Activated CD4-positive, alpha-beta T cell treated with anti-CD3 and anti-CD28 coated beads, Interleukin-10, Interleukin-2, amounts not matched to agents 100 ng/mL and 50 ng/mL, durations not matched to agents 16 hours and 8 hours (primary cell): ENCODE measurements at regions not wholly inside any gene's neighbourhood (a gene's known extent, or its start where the extent isn't known, plus 50 kb on each side); places are given as distances from the start of the nearest gene placed in this dataset.

ENCODE experiments used
- DNase-seq: peaks from one replicate; pipeline ENCODE4 v3.0.0-alpha.2; 2020

- DNase-seq, result no peak
Measured at GRCh38 chr1:101317590-101317989, 80.8 kb downstream of the S1PR1 start.

DNA sequence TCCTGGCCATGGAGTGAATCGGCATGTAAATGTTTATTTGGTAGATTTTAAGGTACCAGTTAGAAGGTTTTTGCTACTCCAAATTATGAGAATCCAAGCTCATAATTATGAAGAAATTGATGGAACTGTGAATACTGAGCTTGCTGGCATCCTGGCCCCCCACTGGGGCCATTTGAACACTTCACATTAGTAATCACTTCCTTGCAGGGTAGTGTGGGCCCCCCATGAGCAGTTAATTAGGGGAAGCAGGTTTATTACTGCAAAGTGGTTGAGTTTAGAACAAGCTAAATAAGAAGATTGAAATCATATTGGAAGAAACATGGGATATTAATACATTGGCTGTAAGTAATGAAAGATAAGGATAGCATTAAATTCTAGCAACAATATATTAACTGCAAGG is 86.7 kb downstream of the S1PR1 start:
- no peak for DNase-seq

- no peak for DNase-seq
Measured at GRCh38 chr1:101325144-101325543, 88.3 kb downstream of the S1PR1 start.

- DNase-seq, result no peak
Measured at GRCh38 chr1:101330427-101331130, 93.8 kb downstream of the S1PR1 start.

- DNase-seq, result no peak
Measured at GRCh38 chr1:101331794-101332193, 95.0 kb downstream of the S1PR1 start.

DNA sequence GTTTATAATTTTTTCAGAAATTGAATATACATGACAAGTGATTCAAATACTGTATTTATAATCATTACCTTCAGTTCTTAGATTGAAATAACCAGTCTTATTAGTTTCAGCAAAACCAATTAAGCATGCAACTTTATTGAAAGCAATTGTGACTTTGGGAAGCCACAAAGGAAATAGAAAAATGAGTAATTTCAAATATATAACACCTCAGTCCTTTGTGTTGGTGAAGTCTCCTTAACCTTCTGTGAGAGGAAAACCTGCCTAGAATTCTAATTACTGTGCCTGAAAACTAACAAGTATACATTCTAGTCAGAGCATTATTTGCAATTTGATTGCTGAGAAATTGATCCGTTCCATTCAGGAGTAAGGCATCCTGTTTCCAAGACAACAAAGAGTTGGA is 95.8 kb downstream of the S1PR1 start:
- peak; percentile 11 for DNase-seq

- no peak for DNase-seq
Measured at GRCh38 chr1:101333186-101333585, 96.4 kb downstream of the S1PR1 start.

DNA sequence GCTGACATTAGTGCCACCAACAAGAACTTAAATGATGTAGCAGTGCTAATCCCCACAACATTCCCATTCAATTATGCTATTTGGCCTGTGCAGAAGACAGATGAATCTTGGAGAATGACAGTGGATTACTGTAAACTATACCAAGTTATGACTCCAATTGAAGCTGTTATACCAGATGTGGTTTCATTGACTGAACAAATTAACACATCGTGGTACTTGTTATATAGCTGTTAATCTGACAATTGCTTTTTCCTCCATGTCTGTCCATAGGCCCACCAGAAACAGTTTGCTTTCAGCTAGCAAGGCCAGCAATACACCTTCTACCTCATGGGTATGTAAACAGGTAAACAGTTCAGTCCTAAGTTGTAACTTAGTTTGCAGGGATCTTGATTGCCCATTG is 101.1 kb downstream of the S1PR1 start:
- no peak for DNase-seq

DNA sequence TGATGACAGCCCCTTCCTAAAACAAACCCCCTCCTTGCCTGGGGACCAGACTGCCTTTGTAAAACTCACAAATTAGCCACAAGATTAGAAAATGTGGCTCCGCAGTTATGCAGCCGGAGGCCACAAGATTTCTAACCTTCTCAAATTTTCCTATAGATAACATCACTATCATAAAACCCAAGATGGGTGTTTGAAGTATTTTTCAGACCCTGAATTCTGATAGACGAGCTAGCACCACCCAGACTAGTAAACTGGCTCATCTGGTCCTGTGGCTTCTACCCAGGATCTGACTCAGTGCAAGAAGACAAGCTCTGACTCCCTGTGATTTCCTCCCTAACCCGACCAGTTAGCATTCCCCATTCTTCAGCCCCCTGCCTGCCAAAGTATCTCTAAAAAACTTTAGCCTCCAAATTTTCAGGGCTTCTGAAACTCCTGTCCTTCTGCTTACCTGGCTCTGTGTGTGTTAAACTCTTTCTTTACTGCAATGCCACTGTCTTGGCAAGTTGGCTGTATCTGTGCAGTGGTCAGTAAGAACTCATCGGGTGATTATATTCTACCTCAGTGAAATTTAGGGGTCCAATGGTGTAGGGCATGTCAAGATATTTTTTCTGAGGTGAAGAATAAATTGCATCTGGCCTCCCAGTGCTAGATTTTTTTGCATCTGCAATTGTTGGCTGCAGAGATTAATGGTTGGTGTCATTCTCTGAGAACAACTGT is 102.1 kb downstream of the S1PR1 start:
- DNase-seq, result peak; percentile 53

DNA sequence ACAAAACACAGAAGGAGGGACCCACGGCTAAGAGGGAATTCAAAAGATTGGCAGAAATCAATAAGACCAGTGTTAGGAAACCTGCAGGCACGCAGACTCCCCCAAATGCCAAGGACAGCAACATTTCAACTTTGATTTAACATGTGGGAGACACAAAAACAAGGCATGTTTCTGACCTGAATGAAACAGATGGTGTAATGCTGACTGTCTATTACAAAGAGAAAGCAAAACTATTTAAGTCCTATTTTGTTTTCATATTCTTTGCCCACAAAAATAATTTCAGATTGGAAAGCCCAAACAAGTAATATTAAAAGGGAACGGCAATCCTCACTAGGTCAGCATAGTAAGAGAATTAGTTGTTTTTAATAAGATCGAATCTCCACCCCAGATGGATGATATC is 107.9 kb downstream of the S1PR1 start:
- no peak for DNase-seq

GRCh38 chr1:101346419-101346818 is 109.6 kb downstream of the S1PR1 start:
- no peak for DNase-seq

- no peak for DNase-seq
Measured at GRCh38 chr1:101356013-101356412, 119.2 kb downstream of the S1PR1 start.

- DNase-seq, result no peak
Measured at GRCh38 chr1:101356604-101357443, 120.0 kb downstream of the S1PR1 start.

DNA sequence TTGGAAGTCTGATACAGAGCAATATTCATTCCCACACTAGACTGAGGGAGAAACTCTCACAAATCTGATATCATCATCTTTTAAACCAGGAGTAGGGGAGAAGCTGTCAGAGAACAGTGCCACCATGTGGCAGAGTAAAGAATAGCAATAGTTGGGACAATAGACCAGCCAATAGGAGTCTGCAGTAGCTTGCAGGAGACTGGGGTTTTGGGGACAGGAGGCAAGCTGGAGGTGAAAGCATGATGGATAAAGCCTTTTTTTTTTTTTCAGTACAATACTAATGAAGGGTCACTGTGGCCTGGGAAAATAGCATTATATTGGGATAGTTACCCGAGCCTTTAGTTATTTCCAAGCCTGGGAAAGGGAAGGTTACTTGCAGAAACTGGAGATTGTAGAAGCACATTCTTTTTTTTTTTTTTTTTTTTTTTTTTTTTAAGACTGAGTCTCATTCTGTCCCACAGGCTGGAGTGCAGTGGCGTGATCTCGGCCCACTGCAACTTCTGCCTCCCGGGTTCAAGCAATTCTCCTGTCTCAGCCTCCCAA is 120.7 kb downstream of the S1PR1 start:
- DNase-seq, result peak; percentile 89

DNA sequence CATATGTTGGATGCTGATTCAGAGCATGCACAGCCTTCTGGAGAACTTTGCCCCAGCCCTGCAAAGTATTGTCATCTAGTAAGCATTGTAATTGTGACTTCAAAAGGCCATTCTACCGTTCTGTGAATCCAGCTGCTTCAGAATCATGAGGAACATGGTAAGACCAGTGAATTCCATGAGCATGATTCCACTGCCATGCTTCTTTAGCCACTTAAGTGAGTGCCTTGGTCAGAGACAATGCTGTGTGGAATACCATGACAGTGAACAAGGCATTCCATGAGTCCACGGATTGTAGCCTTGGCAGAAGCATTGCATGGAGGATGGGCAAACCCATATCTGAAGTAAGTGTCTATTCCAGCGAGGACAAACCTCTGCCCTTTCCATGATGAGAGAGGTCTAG is 123.7 kb downstream of the S1PR1 start:
- no peak for DNase-seq

GRCh38 chr1:101363891-101364318 is 127.1 kb downstream of the S1PR1 start:
- DNase-seq, result no peak

DNA sequence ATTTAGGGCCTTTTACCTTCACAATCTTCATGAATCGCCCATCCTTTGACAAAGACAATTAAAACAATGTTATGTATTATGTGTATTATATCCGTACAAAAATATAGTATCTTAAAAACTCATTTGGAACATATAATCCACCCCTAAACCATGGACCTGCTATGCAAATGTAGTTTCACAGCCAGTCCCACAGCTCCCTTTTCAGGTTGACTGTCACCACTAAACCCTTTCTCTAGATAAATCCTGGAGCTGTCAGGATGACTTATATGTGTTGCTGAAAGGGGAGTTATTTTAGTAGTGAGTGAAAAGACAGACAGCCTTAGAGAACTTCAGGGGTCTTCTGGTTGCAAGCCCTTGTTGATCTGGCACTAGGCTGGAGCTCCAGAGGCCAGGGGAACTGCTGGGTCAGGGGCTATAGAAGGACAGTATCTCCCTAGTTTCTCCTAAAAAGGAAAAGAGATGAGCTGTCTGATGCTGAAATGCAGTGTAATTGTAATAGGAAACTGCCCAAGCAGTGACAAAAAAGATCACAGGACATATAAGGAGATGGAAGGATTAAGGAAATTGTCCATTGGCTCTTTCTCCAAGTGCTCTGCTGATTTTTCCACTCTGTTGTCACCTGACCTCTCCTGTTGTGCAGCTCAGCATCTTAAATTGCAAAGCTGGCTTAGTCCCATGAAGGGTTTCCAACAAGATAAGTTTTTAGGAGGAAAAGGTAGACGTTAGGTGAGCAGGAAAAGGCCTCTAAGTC is 127.7 kb downstream of the S1PR1 start:
- no peak for DNase-seq

DNA sequence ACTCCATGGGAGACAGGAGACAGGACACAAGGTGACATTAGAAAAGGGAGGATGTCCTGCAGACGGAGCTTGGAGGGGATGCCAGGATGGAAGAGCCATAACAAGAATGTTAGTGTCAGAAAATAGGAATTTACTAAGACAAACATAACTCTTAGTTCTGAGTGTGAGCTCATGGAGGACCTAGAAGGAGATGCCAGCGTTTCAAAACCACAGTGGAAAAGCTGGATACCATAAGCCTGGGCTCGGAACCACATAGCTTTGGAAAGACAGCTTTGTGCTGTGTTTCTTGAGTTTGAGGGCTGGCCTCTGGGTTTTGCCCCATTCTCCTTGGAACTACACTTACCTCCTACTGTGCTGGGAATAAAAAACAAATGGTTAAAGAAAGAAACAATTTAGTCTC is 128.4 kb downstream of the S1PR1 start:
- DNase-seq, result no peak

DNA sequence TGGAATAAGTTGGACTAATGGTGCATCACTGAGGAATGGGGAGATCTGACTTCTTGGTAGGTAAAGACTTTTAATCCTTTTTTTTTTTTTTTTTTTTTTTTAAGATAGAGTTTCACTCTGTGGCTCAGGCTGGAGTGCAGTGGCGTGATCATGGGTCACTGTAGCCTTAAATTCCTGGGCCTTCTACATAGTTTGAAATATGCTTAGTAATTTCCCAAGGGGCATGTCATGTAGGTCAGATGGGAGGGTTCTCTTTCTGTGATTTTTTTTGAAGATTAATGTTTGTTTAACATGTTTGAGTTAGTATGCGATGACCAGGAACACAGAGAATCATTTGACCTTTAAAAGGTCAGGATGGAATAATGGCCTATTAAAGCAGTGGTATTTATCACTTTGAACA is 129.1 kb downstream of the S1PR1 start:
- no peak for DNase-seq

DNA sequence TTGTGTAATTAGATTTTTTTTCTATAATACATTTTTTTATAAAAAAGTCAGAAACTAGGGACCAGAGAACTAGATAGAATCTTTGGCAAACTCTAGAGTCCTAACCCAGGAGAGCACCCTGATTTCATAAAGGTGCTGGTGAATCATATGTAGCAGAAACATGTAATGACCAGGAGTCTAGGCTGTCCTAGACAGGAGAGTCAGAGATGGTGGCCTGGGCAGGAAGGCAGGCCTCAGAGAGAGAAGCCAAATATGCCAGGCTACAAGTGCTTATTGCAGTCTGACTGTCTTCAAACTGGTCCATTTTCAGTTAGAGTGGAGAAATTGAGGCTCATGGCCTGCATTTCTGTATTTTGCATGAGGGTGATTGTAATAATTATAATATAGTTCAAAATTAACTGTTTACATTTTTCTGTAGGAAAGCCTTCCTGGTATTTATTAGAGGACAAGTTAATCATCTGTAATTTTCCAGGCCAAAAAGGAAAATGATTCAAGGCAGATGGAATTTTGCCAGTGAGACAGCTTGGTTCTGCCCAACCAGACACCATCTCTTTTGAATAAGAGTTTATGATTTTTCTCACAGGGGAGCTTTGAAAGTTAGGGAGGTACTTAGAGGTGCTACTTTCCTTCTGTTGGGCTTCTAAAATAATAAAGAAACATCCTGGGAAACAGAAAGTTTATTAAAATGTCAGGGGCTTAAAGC is 129.8 kb downstream of the S1PR1 start:
- DNase-seq, result no peak

DNA sequence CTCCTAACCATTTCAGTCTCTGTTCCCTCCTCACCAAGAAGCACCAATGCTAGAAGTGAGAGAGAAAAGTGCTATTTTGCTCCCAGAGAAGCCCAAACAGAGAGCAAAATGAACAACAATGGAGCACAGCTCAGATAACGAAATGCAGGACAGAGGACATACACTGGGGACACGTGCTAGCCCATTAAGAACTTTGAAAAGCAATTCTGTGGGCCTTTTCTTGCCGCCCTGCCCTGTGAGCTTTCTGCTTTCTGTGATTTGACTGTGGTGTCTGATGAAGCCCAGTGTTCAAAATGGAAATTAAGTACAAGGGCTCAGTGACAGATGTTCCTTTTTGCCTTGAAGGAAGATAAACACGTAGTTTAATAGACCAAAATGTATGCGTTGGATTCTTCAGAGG is 130.8 kb downstream of the S1PR1 start:
- no peak for DNase-seq

DNA sequence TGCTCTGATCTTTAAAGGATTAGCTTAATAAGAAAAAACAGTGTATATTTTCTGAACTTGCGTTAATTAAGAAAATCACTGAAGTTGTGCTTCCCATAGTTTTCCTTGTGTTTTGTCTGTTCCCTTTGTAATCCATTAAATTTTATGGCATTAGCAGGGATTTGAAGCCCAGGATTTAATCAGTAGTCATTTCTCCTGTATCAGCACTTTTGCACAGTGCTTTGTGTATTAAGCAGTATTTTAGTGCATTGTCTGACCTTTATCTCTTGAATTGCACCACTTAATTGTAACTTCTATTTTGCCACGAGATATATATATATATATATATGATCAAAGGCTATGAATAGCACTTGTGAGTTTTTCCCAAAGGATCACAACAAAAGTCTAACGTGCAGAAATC is 133.7 kb downstream of the S1PR1 start:
- DNase-seq, result no peak
